OCI-LY7 (cell line): ENCODE measurements at regions not wholly inside any gene's neighbourhood (a gene's known extent, or its start where the extent isn't known, plus 50 kb on each side); places are given as distances from the start of the nearest gene placed in this dataset.

ENCODE experiments used
- CTCF ChIP-seq: fragments of 200-600 bp; sonication (generic); conservative IDR thresholded peaks from 2 replicates; pipeline ENCODE4 v1.5.1; 2014; ENCODE audit warnings: mild to moderate bottlenecking, antibody characterized with exemption, low read length, moderate library complexity, mixed read lengths
- EZH2phosphoT487 ChIP-seq: fragments of 200-600 bp; sonication (generic); IDR thresholded peaks from 2 replicates; pipeline ENCODE4 v1.6.1; 2018; ENCODE audit warnings: low read depth, borderline replicate concordance, mild to moderate bottlenecking, mixed run types, antibody characterized with exemption, low read length, moderate library complexity, mixed read lengths

GRCh38 chr3:163832547-163832946, 1245.7 kb downstream of the SI start:
- TF ChIP-seq CTCF: no peak
- TF ChIP-seq EZH2phosphoT487: no peak
